Panc1 (cell line): ENCODE measurements at regions not wholly inside any gene's neighbourhood (a gene's known extent, or its start where the extent isn't known, plus 50 kb on each side); places are given as distances from the start of the nearest gene placed in this dataset.

ENCODE experiments used
- CTCF ChIP-seq: fragments of 450-650 bp; IDR thresholded peaks from 2 replicates; pipeline ENCODE4 v1.5.1; 2017; ENCODE audit warnings: mild to moderate bottlenecking
- POLR2AphosphoS5 ChIP-seq: IDR thresholded peaks from 2 replicates; pipeline ENCODE4 v1.6.1; 2012; ENCODE audit warnings: mild to moderate bottlenecking, low read depth, low read length, moderate library complexity
- REST ChIP-seq, 2 experiments: IDR thresholded peaks; 2 replicates each; pipeline ENCODE4 v1.6.1; 2011 to 2012; ENCODE audit warnings: low read depth in 2 of 2, control low read depth in 1 of 2, low read length in 1 of 2, mild to moderate bottlenecking in 1 of 2, moderate library complexity in 1 of 2; ENCODE audit not compliant: insufficient read depth in 1 of 2
- SIN3A ChIP-seq: IDR thresholded peaks from 2 replicates; pipeline ENCODE4 v1.6.1; 2012; ENCODE audit warnings: low read depth, mild to moderate bottlenecking, low read length, moderate library complexity, borderline replicate concordance; ENCODE audit not compliant: insufficient read depth
- TCF7L2 ChIP-seq: IDR thresholded peaks from 2 replicates; pipeline ENCODE4 v1.6.1; 2011; ENCODE audit warnings: mild to moderate bottlenecking, low read depth, low read length, inconsistent platforms

GRCh38 chr14:26281280-26281998, 316.4 kb downstream of the NOVA1 start:
- TF ChIP-seq CTCF (no peak), POLR2AphosphoS5 (no peak), REST (IDR thresholded peaks at IDR 0.05; ENCODE audit: insufficient read depth in 1 of 2, low read depth in 2 of 2, low read length in 1 of 2) (no peak), TCF7L2 (no peak), SIN3A (no peak)
